K562 (cell line): ENCODE measurements at regions not wholly inside any gene's neighbourhood (a gene's known extent, or its start where the extent isn't known, plus 50 kb on each side); places are given as distances from the start of the nearest gene placed in this dataset.

Experiments used
- ATAC-seq: fragments of 200-7000 bp; cut with Tn5 transposase; 3 replicates; pipeline ENCODE4 v1.9.1; 2020; ENCODE audit warnings: moderate library complexity
- BruUV-seq: library from RNA; stranded (reverse); fragments of 400-500 nt; replicated peaks from 2 replicates; lab custom pipeline; 2021; lab: Mats Ljungman, UMichigan
- CTCF ChIA-PET: fragments of 300-600 bp; formaldehyde crosslinking; extraction: SDS; loops from one replicate; lab custom pipeline; 2021; ENCODE audit warnings: low intra/inter-chr PET ratio; lab: Yijun Ruan, JAX
- POLR2A ChIA-PET: fragments of 300-600, 350-650 bp; sonication (Branson Sonifier 250); formaldehyde crosslinking; extraction: SDS; loops from one replicate; lab custom pipeline; 2021; ENCODE audit warnings: antibody characterized with exemption, inconsistent platforms; lab: Yijun Ruan, JAX
- DNase-seq, 4 experiments: peaks; one replicate each; pipeline versions ENCODE4 v3.0.0 to v3.0.0-alpha.2; 2011 to 2018; ENCODE audit warnings: low spot score in 3 of 4, mixed read lengths in 3 of 4; ENCODE audit errors: extremely low read depth in 1 of 4
- FAIRE-seq: peaks from 2 replicates; lab custom pipeline; 2011; peaks lifted over from hg19 to GRCh38; lab: Jason Lieb, UNC
- H2AFZ ChIP-seq: 2 replicates; pipeline ENCODE4 v1.6.0; 2011; ENCODE audit warnings: low read depth, low read length, control low read depth, inconsistent platforms
- H3K27ac ChIP-seq: fragments of 200-600 bp; 3 replicates; pipeline ENCODE4 v1.8.0; 2011; ENCODE audit warnings: low read depth, mild to moderate bottlenecking, control low read depth, inconsistent platforms, low read length, moderate library complexity, mixed read lengths; ENCODE audit errors: extremely low read depth
- H3K27me3 ChIP-seq, 2 experiments: fragments of 300-600 bp in 1 of 2; 2 replicates in 1 of 2; 3 replicates in 1 of 2; pipeline versions ENCODE4 v1.6.0 to v1.8.0; 2011; ENCODE audit warnings: inconsistent platforms in 2 of 2, low read length in 2 of 2, mild to moderate bottlenecking in 1 of 2, mixed read lengths in 1 of 2, moderate library complexity in 1 of 2; ENCODE audit not compliant: control insufficient read depth in 2 of 2, insufficient read depth in 2 of 2
- H3K36me3 ChIP-seq: fragments of 300-600 bp; 3 replicates; pipeline ENCODE4 v1.8.0; 2011; ENCODE audit warnings: mild to moderate bottlenecking, low read length, inconsistent platforms; ENCODE audit not compliant: control insufficient read depth, insufficient read depth
- H3K4me1 ChIP-seq, 2 experiments: fragments of 200-600 bp in 1 of 2; replicated peaks in 1 of 2; 2 replicates in 1 of 2; 3 replicates in 1 of 2; pipeline versions ENCODE4 v1.5.1 to v1.8.0; 2011; ENCODE audit warnings: inconsistent platforms in 2 of 2, low read length in 2 of 2, mild to moderate bottlenecking in 1 of 2, mixed read lengths in 1 of 2, moderate library complexity in 1 of 2; ENCODE audit not compliant: control insufficient read depth in 2 of 2, insufficient read depth in 2 of 2
- H3K4me2 ChIP-seq: 2 replicates; pipeline ENCODE4 v1.6.1; 2011; ENCODE audit warnings: low read length, control low read depth, inconsistent platforms, mixed read lengths; ENCODE audit not compliant: insufficient read depth
- H3K4me3 ChIP-seq: fragments of 200-600 bp; sonication (generic), shearing (Covaris generic); 2 replicates; pipeline ENCODE4 v1.5.1; 2016; ENCODE audit warnings: control low read depth, inconsistent platforms
- H3K79me2 ChIP-seq: fragments of 200-600 bp; 3 replicates; pipeline ENCODE4 v1.8.0; 2011; ENCODE audit warnings: low read length, inconsistent platforms; ENCODE audit not compliant: control insufficient read depth, insufficient read depth
- H3K9ac ChIP-seq, 2 experiments: 2 replicates each; pipeline versions ENCODE4 v1.6.0 to v1.6.1; 2011; ENCODE audit warnings: low read depth in 2 of 2, low read length in 2 of 2, control low read depth in 1 of 2, inconsistent platforms in 1 of 2, mild to moderate bottlenecking in 1 of 2, mixed read lengths in 1 of 2; ENCODE audit not compliant: insufficient read depth in 1 of 2
- H3K9me1 ChIP-seq: one replicate; pipeline ENCODE4 v1.6.0; 2011; ENCODE audit warnings: inconsistent platforms, mild to moderate bottlenecking, low read length, moderate library complexity; ENCODE audit not compliant: control insufficient read depth, insufficient read depth
- H3K9me3 ChIP-seq: replicated peaks from 2 replicates; pipeline ENCODE4 v1.5.1; 2011; ENCODE audit warnings: low read depth, low read length, inconsistent platforms; ENCODE audit not compliant: control insufficient read depth, insufficient read depth
- H4K20me1 ChIP-seq: replicated peaks from 2 replicates; pipeline ENCODE4 v1.6.1; 2011; ENCODE audit warnings: low read length, inconsistent platforms, mixed read lengths; ENCODE audit not compliant: control insufficient read depth, insufficient read depth
- CBX5 ChIP-seq: IDR thresholded peaks from 2 replicates; pipeline ENCODE4 v1.6.1; 2014; ENCODE audit warnings: low read depth, borderline replicate concordance
- ETV1 ChIP-seq: fragments of 450-650 bp; conservative IDR thresholded peaks from 2 replicates; pipeline ENCODE4 v1.6.1; 2016; ENCODE audit warnings: missing genetic modification characterization, control low read depth, low read depth, missing compliant biosample characterization
- HLTF ChIP-seq: fragments of 450-650 bp; IDR thresholded peaks from 2 replicates; pipeline ENCODE4 v1.6.1; 2016
- NCOA6 ChIP-seq: fragments of 450-650 bp; IDR thresholded peaks from 2 replicates; pipeline ENCODE4 v1.6.1; 2017; ENCODE audit warnings: mild to moderate bottlenecking
- PRMT5 ChIP-seq: sonication (generic); formaldehyde crosslinking; IDR thresholded peaks from 2 replicates; pipeline ENCODE4 v1.5.0; 2020; ENCODE audit warnings: missing genetic modification reagents
- RBBP5 ChIP-seq: fragments of 200-600 bp; sonication (generic); IDR thresholded peaks from 2 replicates; pipeline ENCODE4 v1.6.1; 2012; ENCODE audit warnings: borderline replicate concordance, mild to moderate bottlenecking, low read length, control low read depth, inconsistent platforms; ENCODE audit not compliant: insufficient read depth, poor library complexity, severe bottlenecking
- RBM15 ChIP-seq: fragments of 200-400 bp; formaldehyde crosslinking; IDR thresholded peaks from 2 replicates; pipeline ENCODE4 v1.6.1; 2018; ENCODE audit warnings: mild to moderate bottlenecking, low read length, moderate library complexity; ENCODE audit not compliant: insufficient read depth
- RBM22 ChIP-seq: fragments of 200-400 bp; formaldehyde crosslinking; IDR thresholded peaks from 2 replicates; pipeline ENCODE4 v1.6.1; 2018; ENCODE audit warnings: low read length, low read depth; ENCODE audit not compliant: poor library complexity, severe bottlenecking
- SUPT5H ChIP-seq: fragments of 450-650 bp; IDR thresholded peaks from 2 replicates; pipeline ENCODE4 v1.6.1; 2016
- TGIF2 ChIP-seq: sonication (generic); formaldehyde crosslinking; IDR thresholded peaks from 2 replicates; pipeline ENCODE4 v1.8.1; 2022; ENCODE audit warnings: mild to moderate bottlenecking, missing genetic modification reagents, moderate library complexity
- U2AF1 ChIP-seq: fragments of 200-400 bp; formaldehyde crosslinking; optimal IDR thresholded peaks from 2 replicates; pipeline ENCODE3; 2017; ENCODE audit warnings: mild to moderate bottlenecking, low read depth, low read length, moderate library complexity
- ZEB2 ChIP-seq: fragments of 450-650 bp; IDR thresholded peaks from 2 replicates; pipeline ENCODE4 v1.6.1; 2016
- ZNF12 ChIP-seq: sonication (generic); formaldehyde crosslinking; IDR thresholded peaks from 2 replicates; pipeline ENCODE4 v1.4.0; 2020; ENCODE audit warnings: mild to moderate bottlenecking, missing genetic modification reagents
- ZNF124 ChIP-seq: sonication (generic); formaldehyde crosslinking; IDR thresholded peaks from 2 replicates; pipeline ENCODE4 v1.8.1; 2022; ENCODE audit warnings: missing genetic modification reagents
- ZNF764 ChIP-seq: fragments of 250-450 bp; sonication (Bioruptor Pico); IDR thresholded peaks from 2 replicates; pipeline ENCODE4 v1.4.0; 2020; ENCODE audit warnings: low read depth, mild to moderate bottlenecking, moderate library complexity
- WGBS: fragments of 100-300 bp; shearing (Covaris generic); methylation state at CpG from one replicate; pipeline ENCODE4 v1.1.6; 2016; ENCODE audit warnings: low coverage, mixed read lengths; ENCODE audit not compliant: insufficient coverage; ENCODE audit errors: missing lambda C conversion rate; 5-methylcytosine and 5-hydroxymethylcytosine counted together
- in situ Hi-C: fragments of 300-500 bp; cut with MboI; formaldehyde crosslinking; loops from 4 replicates; pipeline ENCODE4 v1.15.0; 2018; ENCODE audit warnings: inconsistent platforms, mixed read lengths
- intact Hi-C: fragments of 100-400 bp; cut with micrococcal nuclease; formaldehyde crosslinking; loops from 2 replicates; pipeline ENCODE4 v1.14.2; 2022
- TF ChIP-seq, protein P1 (sequence below), 2 experiments: fragments of 450-650 bp in 1 of 2; sonication (generic) in 1 of 2; formaldehyde crosslinking in 1 of 2; IDR thresholded peaks in 1 of 2; conservative IDR thresholded peaks in 1 of 2; 2 replicates each; pipeline versions ENCODE4 v1.6.1 to v1.8.1; 2016 to 2023; ENCODE audit warnings: mild to moderate bottlenecking in 2 of 2, moderate library complexity in 2 of 2, inconsistent platforms in 1 of 2, missing genetic modification reagents in 1 of 2
- TF ChIP-seq, protein P2 (sequence below): IDR thresholded peaks from 2 replicates; pipeline ENCODE4 v1.6.1; 2012; ENCODE audit warnings: low read depth, low read length, improper control_type of control experiment, borderline replicate concordance
- TF ChIP-seq, protein P3 (sequence below): sonication (generic); formaldehyde crosslinking; IDR thresholded peaks from 2 replicates; pipeline ENCODE4 v1.8.0; 2022; ENCODE audit warnings: mild to moderate bottlenecking, missing genetic modification reagents

DNA sequence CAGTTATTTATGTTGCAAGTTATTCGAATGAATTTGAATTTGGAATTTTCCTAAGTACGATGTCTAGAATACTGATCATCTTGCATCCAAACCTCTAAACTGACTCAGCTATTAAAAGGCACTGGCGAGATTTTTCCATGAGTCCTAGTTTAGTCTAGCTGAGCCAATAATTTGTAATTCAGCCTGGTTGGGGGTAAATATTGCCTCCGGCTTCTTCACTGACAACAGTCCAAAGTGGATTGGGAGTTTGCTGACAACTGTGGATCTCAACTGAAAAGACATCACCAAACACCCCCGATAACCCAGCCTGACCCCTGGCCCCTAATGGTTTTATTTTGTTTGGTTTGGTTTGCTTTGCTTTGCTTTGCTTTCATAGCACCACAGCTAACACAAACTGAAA, 189.8 kb upstream of the DAPK1 start (continued):
- TF ChIP-seq, protein P1, sequence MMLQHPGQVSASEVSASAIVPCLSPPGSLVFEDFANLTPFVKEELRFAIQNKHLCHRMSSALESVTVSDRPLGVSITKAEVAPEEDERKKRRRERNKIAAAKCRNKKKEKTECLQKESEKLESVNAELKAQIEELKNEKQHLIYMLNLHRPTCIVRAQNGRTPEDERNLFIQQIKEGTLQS (IDR thresholded peaks at IDR 0.05): no peak
- TF ChIP-seq, protein P1 (CRISPR knock-in tag; conservative IDR thresholded peaks at IDR 0.05): no peak

DNA sequence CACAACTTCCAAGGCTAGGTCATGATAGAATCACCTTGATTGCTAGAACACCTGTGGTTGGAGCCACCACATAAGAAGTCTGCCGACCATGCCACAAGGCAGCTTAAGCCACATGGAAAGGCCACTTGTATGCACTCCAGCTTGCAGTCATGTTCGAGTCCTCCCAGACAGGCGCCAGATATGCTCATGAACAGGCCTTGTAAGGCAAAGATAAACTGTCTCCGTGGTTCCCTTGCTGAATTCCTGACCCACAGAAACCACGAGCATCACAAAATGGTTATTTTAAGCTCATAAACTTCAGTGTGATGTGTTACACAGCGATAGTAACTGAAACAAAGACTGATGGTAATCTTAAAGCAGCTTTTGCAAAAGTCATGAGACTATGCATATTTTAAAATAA, 188.4 kb upstream of the DAPK1 start:
- no peak for TF ChIP-seq NCOA6
- no peak for TF ChIP-seq ZNF124 (CRISPR knock-in tag)
- TF ChIP-seq RBBP5: no peak
- no peak for TF ChIP-seq PRMT5 (CRISPR knock-in tag)
- no peak for TF ChIP-seq TGIF2 (CRISPR knock-in tag)
- TF ChIP-seq, protein P2, sequence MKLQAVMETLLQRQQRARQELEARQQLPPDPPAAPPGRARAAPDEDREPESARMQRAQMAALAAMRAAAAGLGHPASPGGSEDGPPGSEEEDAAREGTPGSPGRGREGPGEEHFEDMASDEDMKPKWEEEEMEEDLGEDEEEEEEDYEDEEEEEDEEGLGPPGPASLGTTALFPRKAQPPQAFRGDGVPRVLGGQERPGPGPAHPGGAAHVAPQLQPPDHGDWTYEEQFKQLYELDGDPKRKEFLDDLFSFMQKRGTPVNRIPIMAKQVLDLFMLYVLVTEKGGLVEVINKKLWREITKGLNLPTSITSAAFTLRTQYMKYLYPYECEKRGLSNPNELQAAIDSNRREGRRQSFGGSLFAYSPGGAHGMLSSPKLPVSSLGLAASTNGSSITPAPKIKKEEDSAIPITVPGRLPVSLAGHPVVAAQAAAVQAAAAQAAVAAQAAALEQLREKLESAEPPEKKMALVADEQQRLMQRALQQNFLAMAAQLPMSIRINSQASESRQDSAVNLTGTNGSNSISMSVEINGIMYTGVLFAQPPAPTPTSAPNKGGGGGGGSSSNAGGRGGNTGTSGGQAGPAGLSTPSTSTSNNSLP: no peak
- no peak for TF ChIP-seq HLTF
- TF ChIP-seq RBM15: no peak
- TF ChIP-seq, protein P1 (IDR thresholded peaks at IDR 0.05): no peak
- TF ChIP-seq, protein P1 (CRISPR knock-in tag; conservative IDR thresholded peaks at IDR 0.05): no peak
- TF ChIP-seq CBX5: no peak
- no peak for TF ChIP-seq ZNF12 (CRISPR knock-in tag)
- TF ChIP-seq SUPT5H: no peak
- TF ChIP-seq, protein P3, sequence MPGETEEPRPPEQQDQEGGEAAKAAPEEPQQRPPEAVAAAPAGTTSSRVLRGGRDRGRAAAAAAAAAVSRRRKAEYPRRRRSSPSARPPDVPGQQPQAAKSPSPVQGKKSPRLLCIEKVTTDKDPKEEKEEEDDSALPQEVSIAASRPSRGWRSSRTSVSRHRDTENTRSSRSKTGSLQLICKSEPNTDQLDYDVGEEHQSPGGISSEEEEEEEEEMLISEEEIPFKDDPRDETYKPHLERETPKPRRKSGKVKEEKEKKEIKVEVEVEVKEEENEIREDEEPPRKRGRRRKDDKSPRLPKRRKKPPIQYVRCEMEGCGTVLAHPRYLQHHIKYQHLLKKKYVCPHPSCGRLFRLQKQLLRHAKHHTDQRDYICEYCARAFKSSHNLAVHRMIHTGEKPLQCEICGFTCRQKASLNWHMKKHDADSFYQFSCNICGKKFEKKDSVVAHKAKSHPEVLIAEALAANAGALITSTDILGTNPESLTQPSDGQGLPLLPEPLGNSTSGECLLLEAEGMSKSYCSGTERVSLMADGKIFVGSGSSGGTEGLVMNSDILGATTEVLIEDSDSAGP: no peak
- no peak for TF ChIP-seq RBM22
- TF ChIP-seq ZNF764 (CRISPR knock-in tag): no peak
- no peak for TF ChIP-seq ZEB2
- TF ChIP-seq ETV1 (tag): no peak
- no peak for TF ChIP-seq U2AF1
- no peak overlapping the region for H3K4me2 ChIP-seq
- no peak for FAIRE-seq
- no peaks in the 10 kb centered on the region for H3K79me2 ChIP-seq
- no TSS peak for BruUV-seq
- 2% methylated on average over 6 of the region's 6 CpGs for WGBS
- H3K4me1 ChIP-seq: no peaks in the 10 kb centered on the region
- no peak overlapping the region for H3K9ac ChIP-seq
- CTCF ChIA-PET: no interaction called here
- H3K9me3 ChIP-seq: no peaks in the 10 kb centered on the region
- no peaks in the 10 kb centered on the region for H3K36me3 ChIP-seq
- ATAC-seq: no peak
- H3K27ac ChIP-seq: no peak overlapping the region
- in situ Hi-C loops (no loop called here), intact Hi-C loops (no loop called here)
- no peaks in the 10 kb centered on the region for H3K9me1 ChIP-seq
- peaks cover 0 to 4% of the 10 kb centered on the region in 2 experiments; a peak in 2 of 5 replicates for H3K27me3 ChIP-seq
- no peak overlapping the region for H3K4me3 ChIP-seq
- no peak overlapping the region for H2AFZ ChIP-seq
- H4K20me1 ChIP-seq: no peaks in the 10 kb centered on the region
- DNase-seq: no peak
- POLR2A ChIA-PET: no interaction called here
